Activated CD4-positive, alpha-beta T cell treated with anti-CD3 and anti-CD28 coated beads for 24 hours (primary cell): ENCODE measurements at regions not wholly inside any gene's neighbourhood (a gene's known extent, or its start where the extent isn't known, plus 50 kb on each side); places are given as distances from the start of the nearest gene placed in this dataset.
A peak's percentile ranks its signal among the peaks of the same experiment; 100 is the strongest.

Source experiments
- DNase-seq, 2 donors: peaks; one replicate each; pipeline ENCODE4 v3.0.0-alpha.2; 2020; ENCODE audit warnings: low read depth in 2 of 2

- DNase-seq, result no peak
Observed at GRCh38 chr2:147365622-147366021, 479.2 kb upstream of the ACVR2A start.

GRCh38 chr2:147364597-147364996 is 480.2 kb upstream of the ACVR2A start:
- DNase-seq, result no peak

GRCh38 chr2:147363181-147363580 is 481.6 kb upstream of the ACVR2A start:
- no peak for DNase-seq

GRCh38 chr2:147358375-147358774 is 486.5 kb upstream of the ACVR2A start:
- DNase-seq, result no peak

- no peak for DNase-seq
Observed at GRCh38 chr2:147356157-147356556, 488.7 kb upstream of the ACVR2A start.

GRCh38 chr2:147355706-147356105 is 489.1 kb upstream of the ACVR2A start:
- no peak for DNase-seq

GRCh38 chr2:147353072-147353381 is 491.8 kb upstream of the ACVR2A start:
- no peak for DNase-seq

- no peak for DNase-seq
Observed at GRCh38 chr2:147352264-147353071, 492.4 kb upstream of the ACVR2A start.

- DNase-seq, result no peak
Observed at GRCh38 chr2:147351784-147352183, 493.0 kb upstream of the ACVR2A start.

- no peak for DNase-seq
Observed at GRCh38 chr2:147348931-147349555, 495.8 kb upstream of the ACVR2A start.

- DNase-seq, result no peak
Observed at GRCh38 chr2:147346142-147346541, 498.7 kb upstream of the ACVR2A start.

GRCh38 chr2:147345246-147345645 is 499.6 kb upstream of the ACVR2A start:
- no peak for DNase-seq

GRCh38 chr2:147342329-147342728 is 502.5 kb upstream of the ACVR2A start:
- DNase-seq, result no peak

GRCh38 chr2:147331790-147332419 is 512.9 kb upstream of the ACVR2A start:
- peak; percentile 17 to 40 for DNase-seq

- DNase-seq, result no peak
Observed at GRCh38 chr2:147330925-147331324, 513.9 kb upstream of the ACVR2A start.

- DNase-seq, result peak; percentile 1 to 3
Observed at GRCh38 chr2:147327613-147328012, 517.2 kb upstream of the ACVR2A start.

- DNase-seq, result no peak
Observed at GRCh38 chr2:147325990-147326389, 518.8 kb upstream of the ACVR2A start.

- DNase-seq, result no peak
Observed at GRCh38 chr2:147320146-147320545, 524.7 kb upstream of the ACVR2A start.

- DNase-seq, result no peak
Observed at GRCh38 chr2:147311058-147311430, 533.8 kb upstream of the ACVR2A start.

GRCh38 chr2:147310335-147311057 is 534.3 kb upstream of the ACVR2A start:
- DNase-seq, result no peak

- DNase-seq, result peak in 1 of 2 donors; percentile 9
Observed at GRCh38 chr2:147297820-147298219, 547.0 kb upstream of the ACVR2A start.

- no peak for DNase-seq
Observed at GRCh38 chr2:147294825-147295392, 549.9 kb upstream of the ACVR2A start.
